HEK293 (cell line): ENCODE measurements at regions not wholly inside any gene's neighbourhood (a gene's known extent, or its start where the extent isn't known, plus 50 kb on each side); places are given as distances from the start of the nearest gene placed in this dataset.

Source experiments
- CTCF ChIA-PET: fragments of 350-600 bp; formaldehyde crosslinking; extraction: SDS; loops from one replicate; lab custom pipeline; 2021; ENCODE audit warnings: antibody characterized with exemption; lab: Yijun Ruan, JAX
- POLR2A ChIA-PET: fragments of 300-600 bp; formaldehyde crosslinking; extraction: SDS; loops from one replicate; lab custom pipeline; 2020; ENCODE audit warnings: antibody characterized with exemption, inconsistent platforms; lab: Yijun Ruan, JAX
- H3K27ac ChIP-seq: fragments of 200-500 bp; sonication (Bioruptor generic); 2 replicates; pipeline ENCODE4 v1.5.1; 2014; ENCODE audit warnings: low read depth, low read length, control low read depth, inconsistent platforms; ENCODE audit errors: extremely low read depth
- H3K36me3 ChIP-seq, 2 experiments: fragments of 200-500 bp in 1 of 2; sonication (Bioruptor generic) in 1 of 2; 1 replicate in 1 of 2; 2 replicates in 1 of 2; pipeline ENCODE4 v1.5.1; 2014 to 2017; ENCODE audit warnings: inconsistent platforms in 2 of 2, low read length in 2 of 2; ENCODE audit not compliant: control insufficient read depth in 2 of 2, insufficient read depth in 1 of 2
- H3K4me1 ChIP-seq: fragments of 200-500 bp; sonication (Bioruptor generic); 2 replicates; pipeline ENCODE4 v1.5.1; 2014; ENCODE audit warnings: mild to moderate bottlenecking, low read length, inconsistent platforms; ENCODE audit not compliant: control insufficient read depth, insufficient read depth
- H3K4me3 ChIP-seq: 2 replicates; pipeline ENCODE4 v1.5.1; 2011; ENCODE audit warnings: low read depth, mild to moderate bottlenecking, control low read depth, low read length, moderate library complexity
- H3K9me3 ChIP-seq: fragments of 200-500 bp; sonication (Bioruptor generic); 2 replicates; pipeline ENCODE4 v1.5.1; 2014; ENCODE audit warnings: low read depth, low read length, inconsistent platforms; ENCODE audit not compliant: control insufficient read depth, insufficient read depth
- ATF2 ChIP-seq: fragments of 450-650 bp; formaldehyde crosslinking; IDR thresholded peaks from 2 replicates; pipeline ENCODE4 v1.5.1; 2016; ENCODE audit warnings: missing biosample characterization, missing genetic modification characterization, low read depth
- GLIS1 ChIP-seq: fragments of 450-650 bp; formaldehyde crosslinking; IDR thresholded peaks from 2 replicates; pipeline ENCODE4 v1.5.1; 2016; ENCODE audit warnings: missing biosample characterization, missing genetic modification characterization
- KLF1 ChIP-seq: fragments of 450-650 bp; formaldehyde crosslinking; IDR thresholded peaks from 2 replicates; pipeline ENCODE4 v1.5.1; 2016; ENCODE audit warnings: missing biosample characterization, missing genetic modification characterization
- KLF10 ChIP-seq: fragments of 450-650 bp; IDR thresholded peaks from 2 replicates; pipeline ENCODE4 v1.5.1; 2018; ENCODE audit warnings: missing biosample characterization, mild to moderate bottlenecking, missing genetic modification characterization
- MEIS1 ChIP-seq: sonication (generic); formaldehyde crosslinking; IDR thresholded peaks from 2 replicates; pipeline ENCODE4 v1.8.1; 2022; ENCODE audit warnings: missing genetic modification reagents, mild to moderate bottlenecking, borderline replicate concordance
- PRDM2 ChIP-seq: fragments of 450-650 bp; formaldehyde crosslinking; IDR thresholded peaks from 2 replicates; pipeline ENCODE4 v1.5.1; 2016; ENCODE audit warnings: missing biosample characterization, missing genetic modification characterization, borderline replicate concordance
- ZBTB21 ChIP-seq: fragments of 450-650 bp; formaldehyde crosslinking; IDR thresholded peaks from 2 replicates; pipeline ENCODE4 v1.5.1; 2017; ENCODE audit warnings: missing biosample characterization, missing genetic modification characterization
- ZFHX2 ChIP-seq: fragments of 450-650 bp; formaldehyde crosslinking; conservative IDR thresholded peaks from 2 replicates; pipeline ENCODE4 v1.5.1; 2016; ENCODE audit warnings: missing biosample characterization, missing genetic modification characterization
- ZNF138 ChIP-seq: fragments of 450-650 bp; formaldehyde crosslinking; IDR thresholded peaks from 2 replicates; pipeline ENCODE4 v1.5.1; 2016; ENCODE audit warnings: missing biosample characterization, missing genetic modification characterization, borderline replicate concordance
- ZNF2 ChIP-seq: fragments of 450-650 bp; formaldehyde crosslinking; IDR thresholded peaks from 2 replicates; pipeline ENCODE4 v1.5.1; 2016; ENCODE audit warnings: missing biosample characterization, missing genetic modification characterization
- ZNF202 ChIP-seq: fragments of 450-650 bp; formaldehyde crosslinking; IDR thresholded peaks from 2 replicates; pipeline ENCODE4 v1.5.1; 2016; ENCODE audit warnings: missing biosample characterization, missing genetic modification characterization, borderline replicate concordance
- ZNF214 ChIP-seq: fragments of 450-650 bp; formaldehyde crosslinking; IDR thresholded peaks from 2 replicates; pipeline ENCODE4 v1.5.1; 2017; ENCODE audit warnings: missing biosample characterization, mild to moderate bottlenecking, missing genetic modification characterization, borderline replicate concordance
- ZNF223 ChIP-seq: fragments of 450-650 bp; formaldehyde crosslinking; IDR thresholded peaks from 2 replicates; pipeline ENCODE4 v1.5.1; 2016; ENCODE audit warnings: missing biosample characterization, missing genetic modification characterization
- ZNF24 ChIP-seq: fragments of 450-650 bp; formaldehyde crosslinking; IDR thresholded peaks from 2 replicates; pipeline ENCODE4 v1.5.1; 2016; ENCODE audit warnings: missing biosample characterization, missing genetic modification characterization
- ZNF26 ChIP-seq: fragments of 450-650 bp; formaldehyde crosslinking; IDR thresholded peaks from 2 replicates; pipeline ENCODE4 v1.5.1; 2016; ENCODE audit warnings: missing biosample characterization, missing genetic modification characterization
- ZNF266 ChIP-seq: fragments of 450-650 bp; formaldehyde crosslinking; IDR thresholded peaks from 2 replicates; pipeline ENCODE4 v1.5.1; 2016; ENCODE audit warnings: missing biosample characterization, missing genetic modification characterization, low read depth
- ZNF362 ChIP-seq: fragments of 450-650 bp; formaldehyde crosslinking; IDR thresholded peaks from 2 replicates; pipeline ENCODE4 v1.5.1; 2016; ENCODE audit warnings: missing biosample characterization, missing genetic modification characterization
- ZNF404 ChIP-seq: fragments of 450-650 bp; formaldehyde crosslinking; IDR thresholded peaks from 2 replicates; pipeline ENCODE4 v1.5.1; 2017; ENCODE audit warnings: missing biosample characterization, missing genetic modification characterization
- ZNF544 ChIP-seq: fragments of 450-650 bp; formaldehyde crosslinking; IDR thresholded peaks from 2 replicates; pipeline ENCODE4 v1.5.0; 2017; ENCODE audit warnings: missing biosample characterization, missing genetic modification characterization
- ZNF548 ChIP-seq: fragments of 450-650 bp; formaldehyde crosslinking; IDR thresholded peaks from 2 replicates; pipeline ENCODE4 v1.5.1; 2016; ENCODE audit warnings: missing biosample characterization, missing genetic modification characterization
- ZNF555 ChIP-seq: fragments of 450-650 bp; formaldehyde crosslinking; conservative IDR thresholded peaks from 2 replicates; pipeline ENCODE4 v1.5.1; 2017; ENCODE audit warnings: missing biosample characterization, mild to moderate bottlenecking, missing genetic modification characterization, inconsistent platforms
- ZNF571 ChIP-seq: fragments of 450-650 bp; formaldehyde crosslinking; IDR thresholded peaks from 2 replicates; pipeline ENCODE4 v1.5.0; 2017; ENCODE audit warnings: missing biosample characterization, missing genetic modification characterization
- ZNF596 ChIP-seq: fragments of 450-650 bp; IDR thresholded peaks from 2 replicates; pipeline ENCODE4 v1.5.0; 2018; ENCODE audit warnings: missing biosample characterization, mild to moderate bottlenecking, missing genetic modification characterization, moderate library complexity
- ZNF623 ChIP-seq: fragments of 450-650 bp; formaldehyde crosslinking; IDR thresholded peaks from 2 replicates; pipeline ENCODE4 v1.5.1; 2016; ENCODE audit warnings: missing biosample characterization, missing genetic modification characterization
- ZSCAN5A ChIP-seq: fragments of 450-650 bp; formaldehyde crosslinking; IDR thresholded peaks from 2 replicates; pipeline ENCODE4 v1.5.1; 2016; ENCODE audit warnings: missing biosample characterization, missing genetic modification characterization

GRCh38 chr13:52929846-52930245 is 81.4 kb upstream of the PCDH8 start (continued):
- TF ChIP-seq ATF2 (tag by site-specific recombination) (no peak), ZNF362 (tag by site-specific recombination) (no peak), ZNF623 (tag by site-specific recombination) (no peak), KLF1 (no peak), ZFHX2 (tag by site-specific recombination) (no peak), PRDM2 (tag by site-specific recombination) (no peak), ZNF26 (no peak), ZSCAN5A (tag by site-specific recombination) (no peak), ZBTB21 (tag by site-specific recombination) (no peak), ZNF223 (tag by site-specific recombination) (no peak), ZNF404 (tag by site-specific recombination) (no peak), ZNF2 (no peak), ZNF548 (tag by site-specific recombination) (no peak), ZNF214 (tag by site-specific recombination) (no peak)

GRCh38 chr13:52926971-52927370 is 78.5 kb upstream of the PCDH8 start:
- H3K4me1 ChIP-seq, result no peaks in the 10 kb centered on the region
- TF ChIP-seq ZNF202 (tag by site-specific recombination) (no peak), ZNF555 (no peak), ZNF138 (tag by site-specific recombination) (no peak), ZNF571 (tag by site-specific recombination) (no peak), ZNF266 (tag by site-specific recombination) (no peak), ZNF544 (no peak), MEIS1 (CRISPR knock-in tag) (no peak), KLF10 (tag by site-specific recombination) (no peak), ZNF24 (tag by site-specific recombination) (no peak), ZNF596 (tag by site-specific recombination) (no peak), GLIS1 (tag by site-specific recombination) (no peak)
- H3K4me3 ChIP-seq, result no peak overlapping the region
- no peaks in the 10 kb centered on the region for H3K9me3 ChIP-seq
- H3K36me3 ChIP-seq, result no peaks in the 10 kb centered on the region
- ChIA-PET POLR2A (no interaction called here), CTCF (no interaction called here)
- H3K27ac ChIP-seq, result no peak overlapping the region
